ENCODE measurements at regions not wholly inside any gene's neighbourhood (a gene's known extent, or its start where the extent isn't known, plus 50 kb on each side); places are given as distances from the start of the nearest gene placed in this dataset.

DNA sequence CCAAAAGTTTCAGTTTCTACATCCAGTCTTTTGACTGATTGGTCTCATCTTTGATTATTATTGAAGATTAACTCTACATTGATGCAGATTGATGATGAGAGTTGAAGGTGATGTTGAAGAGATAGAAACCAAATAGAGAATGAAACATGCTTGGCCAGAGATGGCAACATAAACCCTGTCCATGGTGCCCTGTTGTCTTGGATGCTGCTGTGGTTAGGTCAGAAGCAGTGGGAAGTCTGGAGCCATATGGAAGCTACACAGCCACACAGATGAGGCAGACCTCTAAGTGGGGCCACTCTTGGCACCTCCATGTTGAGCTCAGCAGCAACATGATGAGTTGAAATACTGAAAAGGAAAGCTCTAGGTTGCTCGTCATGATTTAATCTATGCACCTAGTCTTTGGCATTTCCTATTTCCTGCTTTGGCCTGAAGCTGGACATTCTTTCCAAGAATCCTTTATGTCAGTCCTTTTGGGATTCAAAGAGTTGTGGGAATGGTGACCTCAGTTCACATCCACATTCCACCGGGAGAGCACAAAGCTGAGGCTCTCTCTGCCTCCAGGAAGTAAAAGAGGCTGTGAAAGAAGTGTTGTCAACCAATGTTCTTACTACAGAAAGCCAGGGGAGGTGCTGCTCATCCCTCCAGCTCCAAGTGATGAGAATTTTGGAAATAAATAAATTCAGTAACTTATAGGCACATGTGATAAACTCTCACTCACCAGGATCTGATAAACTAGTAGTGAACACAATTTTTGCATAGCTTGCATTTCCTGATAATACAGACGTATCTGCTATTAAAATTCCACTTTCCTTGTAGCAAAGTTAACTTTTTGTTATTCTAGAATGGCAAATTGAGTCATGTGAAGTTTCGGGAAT, 127.7 kb upstream of the MAF start:
- Histone ChIP-seq H3K9me3 (replicated peaks; ENCODE audit: control insufficient read depth, insufficient read depth, low read length) (peaks cover 7% of the 10 kb centered on the region), H3K9me1 (replicated peaks; ENCODE audit: control insufficient read depth, extremely low read depth, insufficient read depth, low read length) (no peaks in the 10 kb centered on the region), H3K4me1 (ENCODE audit: control insufficient read depth, extremely low read depth, insufficient read depth, low read length) (no peaks in the 10 kb centered on the region), H3K27me3 (ENCODE audit: control insufficient read depth in 2 of 2, insufficient read depth in 2 of 2, low read length in 2 of 2) (no peaks in the 10 kb centered on the region), H3K79me2 (ENCODE audit: control insufficient read depth, insufficient read depth, low read length) (no peaks in the 10 kb centered on the region), H3K4me3 (replicated peaks in 1 of 3; ENCODE audit: insufficient read depth in 1 of 3, low read depth in 1 of 3, low read length in 3 of 3) (no peak overlapping the region), H3K27ac (ENCODE audit: insufficient read depth, low read depth, low read length) (no peak overlapping the region), H3K36me3 (ENCODE audit: control insufficient read depth in 2 of 2, extremely low read depth in 1 of 2, insufficient read depth in 2 of 2, low read length in 2 of 2) (no peaks in the 10 kb centered on the region), H2AFZ (ENCODE audit: low read depth, low read length) (no peak overlapping the region), H3K4me2 (ENCODE audit: insufficient read depth, low read length) (no peak overlapping the region), H3K9ac (replicated peaks; ENCODE audit: extremely low read depth, insufficient read depth, low read length) (no peak overlapping the region), H4K20me1 (replicated peaks; ENCODE audit: control insufficient read depth, extremely low read depth, insufficient read depth, low read length) (no peaks in the 10 kb centered on the region)
- ChIA-PET POLR2A (no interaction called here), CTCF (no interaction called here)
- dilution Hi-C loops (cut with MboI; ENCODE audit: extremely low pct_ligation_motif_present, low sequenced_read_pairs) (no loop called here), intact Hi-C loops (cut with micrococcal nuclease) (no loop called here)
- BruUV-seq (replicated peaks) = no TSS peak
- FAIRE-seq (no peak), DNase-seq (ENCODE audit: low read depth, low spot score) (no peak)
- TF ChIP-seq GATA2 (IDR thresholded peaks at IDR 0.05; ENCODE audit: insufficient read depth, insufficient read length, low read depth, low read length) (no peak), POLR2AphosphoS5 (IDR thresholded peaks at IDR 0.05; ENCODE audit: insufficient read depth, low read depth, low read length) (no peak)

DNA sequence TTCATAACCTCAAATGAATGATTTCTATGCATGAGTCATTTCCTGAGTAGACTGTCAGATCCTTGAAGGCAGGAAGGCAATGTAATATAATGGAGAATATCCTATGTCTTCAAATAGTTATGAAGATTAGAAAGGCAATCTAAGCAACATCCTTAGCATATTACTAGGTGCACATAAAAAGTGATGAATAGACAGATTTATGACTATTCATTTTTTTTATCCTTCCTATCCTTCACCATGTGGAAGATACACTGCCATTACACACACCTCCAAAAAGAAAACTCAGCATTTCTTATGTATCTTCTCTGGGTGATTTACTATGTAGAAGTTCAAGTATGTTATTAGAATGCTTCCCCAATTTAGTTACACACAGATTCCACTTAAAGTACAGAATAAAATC, 126.4 kb upstream of the MAF start:
- ChIA-PET POLR2A (no interaction called here), CTCF (no interaction called here)
- no peak overlapping the region for H3K9ac ChIP-seq (replicated peaks; ENCODE audit: extremely low read depth, insufficient read depth, low read length)
- TF ChIP-seq POLR2AphosphoS5 (IDR thresholded peaks at IDR 0.05; ENCODE audit: insufficient read depth, low read depth, low read length) (no peak), JUN (IDR thresholded peaks at IDR 0.05; ENCODE audit: borderline replicate concordance, insufficient read depth, insufficient read length, low read depth) (no peak), MAX (IDR thresholded peaks at IDR 0.05; ENCODE audit: insufficient read depth, insufficient read length) (no peak), POLR2A (IDR thresholded peaks at IDR 0.05; ENCODE audit: low read depth, low read length) (no peak), MYC (IDR thresholded peaks at IDR 0.05; ENCODE audit: low read depth, low read length) (no peak), FOS (IDR thresholded peaks at IDR 0.05; ENCODE audit: borderline replicate concordance, insufficient read depth, low read length) (no peak), EZH2 (IDR thresholded peaks at IDR 0.05; ENCODE audit: borderline replicate concordance, low read depth, low read length, severe bottlenecking) (no peak), GATA2 (IDR thresholded peaks at IDR 0.05; ENCODE audit: insufficient read depth, insufficient read length, low read depth, low read length) (no peak)
- TF ChIP-seq, protein P1, sequence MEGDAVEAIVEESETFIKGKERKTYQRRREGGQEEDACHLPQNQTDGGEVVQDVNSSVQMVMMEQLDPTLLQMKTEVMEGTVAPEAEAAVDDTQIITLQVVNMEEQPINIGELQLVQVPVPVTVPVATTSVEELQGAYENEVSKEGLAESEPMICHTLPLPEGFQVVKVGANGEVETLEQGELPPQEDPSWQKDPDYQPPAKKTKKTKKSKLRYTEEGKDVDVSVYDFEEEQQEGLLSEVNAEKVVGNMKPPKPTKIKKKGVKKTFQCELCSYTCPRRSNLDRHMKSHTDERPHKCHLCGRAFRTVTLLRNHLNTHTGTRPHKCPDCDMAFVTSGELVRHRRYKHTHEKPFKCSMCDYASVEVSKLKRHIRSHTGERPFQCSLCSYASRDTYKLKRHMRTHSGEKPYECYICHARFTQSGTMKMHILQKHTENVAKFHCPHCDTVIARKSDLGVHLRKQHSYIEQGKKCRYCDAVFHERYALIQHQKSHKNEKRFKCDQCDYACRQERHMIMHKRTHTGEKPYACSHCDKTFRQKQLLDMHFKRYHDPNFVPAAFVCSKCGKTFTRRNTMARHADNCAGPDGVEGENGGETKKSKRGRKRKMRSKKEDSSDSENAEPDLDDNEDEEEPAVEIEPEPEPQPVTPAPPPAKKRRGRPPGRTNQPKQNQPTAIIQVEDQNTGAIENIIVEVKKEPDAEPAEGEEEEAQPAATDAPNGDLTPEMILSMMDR (IDR thresholded peaks at IDR 0.05; ENCODE audit: extremely low read depth in 1 of 2, insufficient read depth in 1 of 2, low read depth in 1 of 2, low read length in 2 of 2) = no peak
- no peak for FAIRE-seq
- intact Hi-C loops (cut with micrococcal nuclease) (no loop called here), dilution Hi-C loops (cut with MboI; ENCODE audit: extremely low pct_ligation_motif_present, low sequenced_read_pairs) (no loop called here)
- H3K4me2 ChIP-seq (ENCODE audit: insufficient read depth, low read length) = no peak overlapping the region
- no peaks in the 10 kb centered on the region for H3K4me1 ChIP-seq (ENCODE audit: control insufficient read depth, extremely low read depth, insufficient read depth, low read length)
- no peak overlapping the region for H2AFZ ChIP-seq (ENCODE audit: low read depth, low read length)
- DNase-seq (ENCODE audit: low read depth, low spot score) = no peak
- H3K36me3 ChIP-seq (ENCODE audit: control insufficient read depth in 2 of 2, extremely low read depth in 1 of 2, insufficient read depth in 2 of 2, low read length in 2 of 2) = no peaks in the 10 kb centered on the region
- no peak overlapping the region for H3K27ac ChIP-seq (ENCODE audit: insufficient read depth, low read depth, low read length)
- no peaks in the 10 kb centered on the region for H3K9me1 ChIP-seq (replicated peaks; ENCODE audit: control insufficient read depth, extremely low read depth, insufficient read depth, low read length)
- no peak overlapping the region for H3K4me3 ChIP-seq (replicated peaks in 1 of 3; ENCODE audit: insufficient read depth in 1 of 3, low read depth in 1 of 3, low read length in 3 of 3)
- H3K27me3 ChIP-seq (ENCODE audit: control insufficient read depth in 2 of 2, insufficient read depth in 2 of 2, low read length in 2 of 2) = no peaks in the 10 kb centered on the region
- BruUV-seq (replicated peaks) = no TSS peak
- no peaks in the 10 kb centered on the region for H4K20me1 ChIP-seq (replicated peaks; ENCODE audit: control insufficient read depth, extremely low read depth, insufficient read depth, low read length)
- H3K9me3 ChIP-seq (replicated peaks; ENCODE audit: control insufficient read depth, insufficient read depth, low read length) = peaks cover 7% of the 10 kb centered on the region
- no peaks in the 10 kb centered on the region for H3K79me2 ChIP-seq (ENCODE audit: control insufficient read depth, insufficient read depth, low read length)

Data from endothelial cell of umbilical vein (primary cell).